ENCODE measurements at regions not wholly inside any gene's neighbourhood (a gene's known extent, or its start where the extent isn't known, plus 50 kb on each side); places are given as distances from the start of the nearest gene placed in this dataset.

GRCh38 chr7:28354601-28355402, 57.5 kb upstream of the CREB5 start:
- peak overlapping the region; percentile 73 to 79 for H3K27ac ChIP-seq
- ChIA-PET CTCF (interaction anchor here (0.6 to 2.9 kb wide), 3 partner anchors 9 to 58 kb away, joined by 3 to 9 read pairs (median 3); partner anchors contain the start of gene CREB5), POLR2A (no interaction called here)
- no peak overlapping the region for H3K4me3 ChIP-seq
- peaks cover 44% of the 10 kb centered on the region for H3K4me1 ChIP-seq
- DNase-seq (ENCODE audit: low read depth in 1 of 2, low spot score in 1 of 2) (peak; percentile 35 to 85), ATAC-seq (peak; percentile 86 to 89), FAIRE-seq (no peak)
- 64% methylated on average over 8 of the region's 8 CpGs for WGBS (ENCODE audit: missing lambda C conversion rate)
- peak overlapping the region; percentile 46 for H3K4me2 ChIP-seq
- H3K9me3 ChIP-seq: no peaks in the 10 kb centered on the region
- TF ChIP-seq CHD4 (IDR thresholded peaks at IDR 0.05; ENCODE audit: borderline replicate concordance): no peak
- peak in 1 of 2 experiments; percentile 45; a peak in 1 of 5 replicates for TF ChIP-seq EP300 (IDR thresholded peaks at IDR 0.05)
- no peak for TF ChIP-seq RAD21 (conservative IDR thresholded peaks at IDR 0.05 in 1 of 2, IDR thresholded peaks at IDR 0.05 in 1 of 2)
- TF ChIP-seq JUNB (IDR thresholded peaks at IDR 0.05): peak; percentile 72
- TF ChIP-seq HOXB5 (CRISPR knock-in tag; IDR thresholded peaks at IDR 0.05): no peak
- TF ChIP-seq MAZ (IDR thresholded peaks at IDR 0.05; ENCODE audit: borderline replicate concordance, low read depth, low read length): no peak
- TF ChIP-seq HES2 (IDR thresholded peaks at IDR 0.05): no peak
- TF ChIP-seq USF2 (IDR thresholded peaks at IDR 0.05): peak; percentile 45; the same call in 1 of the 2 replicates
- no peak for TF ChIP-seq ELK1 (IDR thresholded peaks at IDR 0.05; ENCODE audit: low read depth, low read length)
- TF ChIP-seq ATOH8 (CRISPR knock-in tag; IDR thresholded peaks at IDR 0.05; ENCODE audit: low read depth): no peak
- TF ChIP-seq GATA3 (IDR thresholded peaks at IDR 0.05; ENCODE audit: borderline replicate concordance): peak; percentile 62; the same call in 1 of the 2 replicates
- peak; percentile 50; the same call in 1 of the 2 replicates for TF ChIP-seq FOSL2 (IDR thresholded peaks at IDR 0.05)
- peak; percentile 66 for TF ChIP-seq FOSL2 (CRISPR knock-in tag; IDR thresholded peaks at IDR 0.05)
- peak; percentile 71 for TF ChIP-seq MAX (IDR thresholded peaks at IDR 0.05)
- TF ChIP-seq JUN (IDR thresholded peaks at IDR 0.05): 0 out of 5 replicates have a peak, but pooled peaks of 1 of the 2 experiments have one; percentile 31
- TF ChIP-seq E2F6 (IDR thresholded peaks at IDR 0.05; ENCODE audit: borderline replicate concordance, low read depth): peak; percentile 48; the same call in 1 of the 2 replicates
- TF ChIP-seq KDM1A (IDR thresholded peaks at IDR 0.05; ENCODE audit: low read depth): no peak
- no peak for TF ChIP-seq NPAS2 (CRISPR knock-in tag; IDR thresholded peaks at IDR 0.05; ENCODE audit: borderline replicate concordance)

GRCh38 chr7:28355635-28356319, 56.5 kb upstream of the CREB5 start:
- no peak overlapping the region for H3K4me2 ChIP-seq
- ChIA-PET POLR2A (no interaction called here), CTCF (interaction anchor here (0.6 to 1.2 kb wide), 2 partner anchors 24 to 57 kb away, joined by 3 read pairs; partner anchors contain the start of gene CREB5)
- WGBS (ENCODE audit: missing lambda C conversion rate): 76% methylated on average over 16 of the region's 16 CpGs
- TF ChIP-seq HOXA7 (CRISPR knock-in tag; IDR thresholded peaks at IDR 0.05): no peak
- TF ChIP-seq FOSL2 (IDR thresholded peaks at IDR 0.05): no peak
- no peak for TF ChIP-seq FOSL2 (CRISPR knock-in tag; IDR thresholded peaks at IDR 0.05)
- TF ChIP-seq HEYL (CRISPR knock-in tag; IDR thresholded peaks at IDR 0.05): no peak
- TF ChIP-seq MAFK (IDR thresholded peaks at IDR 0.05; ENCODE audit: partially characterized antibody): no peak
- TF ChIP-seq SMC3 (IDR thresholded peaks at IDR 0.05): no peak
- TF ChIP-seq ELK1 (IDR thresholded peaks at IDR 0.05; ENCODE audit: low read depth, low read length): no peak
- no peak for TF ChIP-seq FOXS1 (CRISPR knock-in tag; IDR thresholded peaks at IDR 0.05)
- no peak for TF ChIP-seq CBX2 (IDR thresholded peaks at IDR 0.05; ENCODE audit: borderline replicate concordance, low read depth)
- TF ChIP-seq CTCF (IDR thresholded peaks at IDR 0.05): no peak
- TF ChIP-seq RFX5 (IDR thresholded peaks at IDR 0.05): no peak
- peaks cover 34% of the 10 kb centered on the region for H3K4me1 ChIP-seq
- no peak overlapping the region for H3K4me3 ChIP-seq
- no peak for ATAC-seq
- no peaks in the 10 kb centered on the region for H3K9me3 ChIP-seq
- DNase-seq (ENCODE audit: low read depth in 1 of 2, low spot score in 1 of 2): no peak
- peak overlapping the region; percentile 12 to 79; a peak in 3 of 6 replicates for H3K27ac ChIP-seq
- no peak for FAIRE-seq

All from A549 (cell line).